SKM-1 treated with dmso at 0.1 percent for 144 hours (cell line): ENCODE measurements at regions not wholly inside any gene's neighbourhood (a gene's known extent, or its start where the extent isn't known, plus 50 kb on each side); places are given as distances from the start of the nearest gene placed in this dataset.

Experiments used
- DNase-seq: peaks from one replicate; lab custom pipeline; 2025; ENCODE audit not compliant: unreplicated experiment; lab: John Stamatoyannopoulos, UW

GRCh38 chr21:19776076-19776475, 1222.1 kb upstream of the NCAM2 start:
- DNase-seq, result no peak

GRCh38 chr21:19781881-19782652, 1216.1 kb upstream of the NCAM2 start:
- DNase-seq, result no peak

- DNase-seq, result no peak
These were observed 1212.3 kb upstream of the NCAM2 start for GRCh38 chr21:19785941-19786340.

GRCh38 chr21:19792004-19792403, 1206.2 kb upstream of the NCAM2 start:
- no peak for DNase-seq

GRCh38 chr21:19807201-19807600, 1191.0 kb upstream of the NCAM2 start:
- DNase-seq, result no peak

- DNase-seq, result no peak
These were observed 1187.4 kb upstream of the NCAM2 start for GRCh38 chr21:19810779-19811178.

GRCh38 chr21:19830446-19830845, 1167.8 kb upstream of the NCAM2 start:
- no peak for DNase-seq

- DNase-seq, result no peak
These were observed 1165.7 kb upstream of the NCAM2 start for GRCh38 chr21:19832551-19832950.

GRCh38 chr21:19833082-19833481, 1165.1 kb upstream of the NCAM2 start:
- DNase-seq, result no peak

- DNase-seq, result no peak
These were observed 1155.6 kb upstream of the NCAM2 start for GRCh38 chr21:19842601-19843000.

GRCh38 chr21:19844334-19844733, 1153.9 kb upstream of the NCAM2 start:
- DNase-seq, result no peak

GRCh38 chr21:19850157-19850556, 1148.1 kb upstream of the NCAM2 start:
- DNase-seq, result no peak

- no peak for DNase-seq
These were observed 1145.1 kb upstream of the NCAM2 start for GRCh38 chr21:19853061-19853460.

- no peak for DNase-seq
These were observed 1144.3 kb upstream of the NCAM2 start for GRCh38 chr21:19853709-19854575.

- DNase-seq, result no peak
These were observed 1142.7 kb upstream of the NCAM2 start for GRCh38 chr21:19855522-19855921.

GRCh38 chr21:19864476-19864875, 1133.7 kb upstream of the NCAM2 start:
- DNase-seq, result no peak

- no peak for DNase-seq
These were observed 1127.5 kb upstream of the NCAM2 start for GRCh38 chr21:19870682-19871081.

- DNase-seq, result no peak
These were observed 1123.7 kb upstream of the NCAM2 start for GRCh38 chr21:19874521-19874920.

- DNase-seq, result no peak
These were observed 1120.1 kb upstream of the NCAM2 start for GRCh38 chr21:19878133-19878532.

- no peak for DNase-seq
These were observed 1098.6 kb upstream of the NCAM2 start for GRCh38 chr21:19899645-19900044.

GRCh38 chr21:19900149-19900548, 1098.1 kb upstream of the NCAM2 start:
- no peak for DNase-seq

GRCh38 chr21:19908390-19908789, 1089.8 kb upstream of the NCAM2 start:
- DNase-seq, result no peak
